ENCODE measurements at regions not wholly inside any gene's neighbourhood (a gene's known extent, or its start where the extent isn't known, plus 50 kb on each side); places are given as distances from the start of the nearest gene placed in this dataset.
"Not testable (repeated sequence)": the region's sequence is repeated elsewhere in the genome, so short reads cannot be mapped to it uniquely, and the experiment has no call there.

- no peak for DNase-seq (ENCODE audit: low read depth in 2 of 2)
These were observed 132.3 kb downstream of the TNFSF18 start for GRCh38 chr1:172918478-172918877.

DNA sequence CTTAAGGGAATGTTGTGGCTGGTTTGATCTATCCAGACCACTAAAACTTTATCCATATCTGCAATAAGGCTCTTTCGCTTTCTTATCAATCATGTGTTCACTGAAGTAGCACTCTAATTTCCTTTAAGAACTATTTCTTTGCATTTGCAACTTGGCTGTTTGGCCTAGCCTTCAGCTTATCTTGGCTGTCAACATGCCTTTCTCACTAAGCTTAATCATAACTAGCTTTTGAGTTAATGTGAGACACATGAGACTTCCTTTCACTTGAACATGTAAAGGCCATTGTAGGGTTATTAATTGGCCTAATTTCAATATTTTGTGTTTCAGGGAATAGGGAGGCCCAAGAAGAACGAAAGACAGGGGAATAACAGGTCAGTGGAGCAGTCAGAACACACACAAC is 124.7 kb downstream of the TNFSF18 start:
- DNase-seq (ENCODE audit: low read depth in 2 of 2): no peak

DNA sequence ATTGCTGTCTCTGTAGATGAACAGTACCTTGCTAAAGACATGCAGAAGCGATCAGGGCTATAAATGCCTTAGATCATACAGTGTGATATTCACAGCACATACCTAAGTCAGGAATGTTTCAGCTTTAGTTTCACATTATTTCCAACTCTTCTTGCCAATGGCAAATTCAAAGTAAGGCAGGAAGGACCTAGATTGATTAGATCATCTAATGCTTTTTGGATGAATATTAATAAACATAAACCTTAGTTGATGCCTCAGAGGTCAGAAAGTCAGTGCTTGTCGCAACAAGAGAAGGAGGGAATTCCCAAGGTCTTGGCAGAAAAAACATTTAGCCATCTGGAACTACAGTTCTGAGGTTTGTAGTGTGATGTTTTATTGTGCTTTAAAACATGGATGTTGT is 122.3 kb downstream of the TNFSF18 start:
- no peak for DNase-seq (ENCODE audit: low read depth in 2 of 2)

GRCh38 chr1:172929006-172929405 is 121.7 kb downstream of the TNFSF18 start:
- no peak for DNase-seq (ENCODE audit: low read depth in 2 of 2)

DNA sequence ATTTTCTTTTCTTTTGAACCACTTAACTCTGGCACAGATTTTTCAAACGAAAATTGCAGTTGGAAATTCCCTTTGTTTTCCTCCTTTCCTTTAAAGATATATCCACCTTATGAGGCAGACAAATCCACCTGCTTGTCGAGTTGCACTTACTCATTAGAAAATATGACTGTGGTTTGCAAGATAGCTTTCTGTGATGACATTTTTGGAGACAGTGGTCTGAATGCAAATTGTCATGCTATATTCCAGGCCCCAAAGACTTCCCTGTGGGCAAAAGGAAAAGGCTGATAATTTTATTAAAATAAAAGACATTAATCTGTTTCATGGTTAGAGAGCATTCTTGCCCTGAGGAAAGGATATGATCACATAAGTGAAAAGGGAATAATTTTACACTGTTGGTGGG is 120.6 kb downstream of the TNFSF18 start:
- DNase-seq (ENCODE audit: low read depth in 2 of 2): no peak

- no peak for DNase-seq (ENCODE audit: low read depth in 2 of 2)
These were observed 119.4 kb downstream of the TNFSF18 start for GRCh38 chr1:172931340-172931739.

DNA sequence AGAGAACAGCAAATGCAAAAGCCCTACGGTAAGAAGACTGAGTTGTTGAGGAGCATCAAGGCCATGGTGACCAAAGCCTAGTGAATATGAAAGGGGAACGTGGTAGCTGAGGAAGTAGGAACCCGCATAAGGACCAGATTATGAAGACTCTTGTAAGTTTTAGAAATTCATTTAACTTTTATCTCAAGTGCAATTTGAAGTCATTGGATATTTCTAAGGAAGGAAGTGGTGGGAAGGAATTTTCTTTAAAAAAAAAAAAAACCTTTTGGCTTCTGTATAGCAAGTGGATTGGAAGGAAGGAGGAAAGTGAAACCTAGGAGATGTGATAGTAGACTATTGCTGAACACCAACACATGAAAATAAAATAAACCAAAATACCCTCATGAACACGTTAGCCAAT is 119.0 kb downstream of the TNFSF18 start:
- no peak for DNase-seq (ENCODE audit: low read depth in 2 of 2)

DNA sequence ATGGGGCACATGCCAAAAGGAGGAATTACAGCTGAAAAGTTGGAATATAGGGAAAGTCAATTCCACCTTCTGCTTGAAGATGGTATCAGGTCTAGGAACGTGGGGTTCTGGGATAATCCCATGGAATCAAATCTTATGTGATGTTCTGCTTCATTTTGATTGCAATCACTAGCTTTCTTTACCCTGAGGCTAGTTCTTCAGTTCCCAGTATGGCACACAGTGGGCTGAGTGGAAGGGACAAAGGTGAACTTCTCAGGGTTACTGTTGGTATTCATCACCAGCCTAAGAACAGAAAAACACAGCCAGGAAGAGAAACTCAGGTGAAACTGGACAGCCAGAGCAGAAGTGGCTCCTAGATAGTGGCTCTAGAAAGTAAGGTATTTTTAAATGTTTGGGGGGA is 117.8 kb downstream of the TNFSF18 start:
- no peak for DNase-seq (ENCODE audit: low read depth in 2 of 2)

- DNase-seq (ENCODE audit: low read depth in 2 of 2): no peak
These were observed 116.4 kb downstream of the TNFSF18 start for GRCh38 chr1:172934417-172934762.

- DNase-seq (ENCODE audit: low read depth in 2 of 2): no peak
These were observed 115.6 kb downstream of the TNFSF18 start for GRCh38 chr1:172935062-172935592.

GRCh38 chr1:172936088-172936645 is 114.6 kb downstream of the TNFSF18 start:
- DNase-seq (ENCODE audit: low read depth in 2 of 2): no peak

DNA sequence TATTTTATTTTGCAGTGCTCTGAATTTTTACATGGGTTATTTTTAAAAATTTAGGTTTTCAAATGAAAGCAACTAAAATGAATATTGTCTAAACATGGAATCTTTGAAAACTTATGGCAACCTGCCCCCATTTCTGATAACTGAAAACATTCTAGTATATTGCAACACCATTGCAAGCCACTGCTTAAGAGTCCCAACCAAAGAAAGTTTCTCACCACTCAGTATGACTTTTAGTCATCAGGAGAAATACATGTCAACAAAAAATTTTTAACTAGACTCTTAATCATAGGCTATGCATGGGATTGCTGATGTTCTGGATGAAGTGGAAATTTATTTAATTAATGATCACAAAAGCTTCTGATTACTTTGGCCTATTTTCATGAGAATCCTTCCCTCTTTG is 112.1 kb downstream of the TNFSF18 start:
- no peak for DNase-seq (ENCODE audit: low read depth in 2 of 2)

GRCh38 chr1:172939475-172939874 is 111.3 kb downstream of the TNFSF18 start:
- DNase-seq (ENCODE audit: low read depth in 2 of 2): no peak

- DNase-seq (ENCODE audit: low read depth in 2 of 2): no peak
These were observed 110.4 kb downstream of the TNFSF18 start for GRCh38 chr1:172940174-172940855.

DNA sequence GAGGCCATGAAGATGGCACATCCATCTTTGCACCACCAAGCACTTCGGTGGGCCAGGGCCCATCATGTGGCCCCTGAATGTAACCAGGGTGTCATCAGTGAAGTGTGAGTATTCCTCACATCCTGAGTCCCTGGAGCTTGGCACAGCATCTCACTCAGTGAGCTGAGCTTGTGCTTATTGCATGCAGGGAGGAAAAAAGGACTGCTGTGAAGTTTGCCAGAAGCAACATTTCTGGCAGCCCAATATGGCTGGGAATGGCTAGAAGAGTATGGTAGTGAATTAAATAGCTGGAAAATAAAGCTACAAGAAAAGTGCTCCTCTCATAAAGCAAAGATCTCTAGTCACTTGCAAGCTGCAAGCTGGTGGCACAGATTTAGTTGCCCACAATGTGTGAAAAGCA is 109.3 kb downstream of the TNFSF18 start:
- no peak for DNase-seq (ENCODE audit: low read depth in 2 of 2)

DNA sequence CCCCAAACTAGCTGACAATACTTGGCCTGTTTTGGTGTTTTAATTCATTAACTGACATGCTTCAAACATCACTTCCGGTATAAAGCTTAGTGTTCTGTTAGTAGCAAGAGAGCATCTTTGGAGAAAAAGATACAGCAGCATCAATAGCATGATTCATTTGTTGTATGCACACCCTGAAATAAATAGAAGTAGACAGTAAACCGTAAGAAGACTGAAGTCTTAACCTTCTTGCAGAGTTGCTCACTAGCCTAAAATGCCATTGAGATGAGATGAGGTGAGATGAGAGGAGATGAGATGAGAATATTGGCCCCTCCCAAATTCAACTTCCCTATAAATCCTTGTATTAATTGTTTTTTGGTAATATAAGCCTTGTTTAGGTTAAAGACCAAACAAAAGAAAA is 108.8 kb downstream of the TNFSF18 start:
- no peak for DNase-seq (ENCODE audit: low read depth in 2 of 2)

DNA sequence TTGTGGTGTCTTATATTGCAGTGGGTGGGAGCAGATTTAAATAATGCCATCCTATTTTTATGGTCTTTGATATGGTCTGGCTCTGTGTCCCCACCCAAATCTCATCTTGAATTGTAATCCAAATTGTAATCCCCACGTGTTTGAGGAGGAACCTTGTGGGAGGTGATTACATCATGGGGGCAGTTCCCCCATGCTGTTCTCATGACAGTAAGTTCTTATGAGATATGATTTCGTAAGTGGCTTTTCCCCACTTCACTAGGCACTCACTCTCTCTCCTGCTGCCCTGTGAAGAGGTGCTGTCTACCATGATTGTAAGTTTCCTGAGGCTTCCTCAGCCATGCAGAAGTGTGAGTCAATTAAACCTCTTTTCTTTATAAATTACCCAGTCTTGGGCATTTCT is 107.6 kb downstream of the TNFSF18 start:
- not testable (repeated sequence) for DNase-seq (ENCODE audit: low read depth in 2 of 2)

GRCh38 chr1:172944931-172945330 is 105.8 kb downstream of the TNFSF18 start:
- no peak for DNase-seq (ENCODE audit: low read depth in 2 of 2)

GRCh38 chr1:172946814-172947507 is 103.8 kb downstream of the TNFSF18 start:
- DNase-seq (ENCODE audit: low read depth in 2 of 2): no peak

- peak; percentile 4 to 5 for DNase-seq (ENCODE audit: low read depth in 2 of 2)
These were observed 102.3 kb downstream of the TNFSF18 start for GRCh38 chr1:172948457-172948856.

DNA sequence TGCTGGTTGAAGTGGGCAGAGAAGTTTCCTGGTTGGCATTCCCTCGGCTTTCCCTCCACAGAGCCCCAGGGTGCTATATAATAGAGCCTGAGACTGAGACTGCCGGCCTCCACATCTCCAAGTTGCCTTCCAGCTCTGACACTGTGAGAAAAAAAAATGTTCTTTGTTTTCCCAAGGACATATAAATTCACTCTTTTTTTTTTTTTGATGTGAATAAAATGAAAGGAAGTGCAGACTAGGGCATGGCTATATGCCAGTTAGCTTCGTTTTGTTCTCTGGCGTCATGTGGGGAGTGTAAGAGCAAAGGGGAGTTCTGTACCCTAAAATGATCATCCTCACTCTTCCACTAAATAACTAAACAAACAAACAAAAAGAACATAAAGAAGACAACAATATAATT is 101.6 kb downstream of the TNFSF18 start:
- DNase-seq (ENCODE audit: low read depth in 2 of 2): no peak

DNA sequence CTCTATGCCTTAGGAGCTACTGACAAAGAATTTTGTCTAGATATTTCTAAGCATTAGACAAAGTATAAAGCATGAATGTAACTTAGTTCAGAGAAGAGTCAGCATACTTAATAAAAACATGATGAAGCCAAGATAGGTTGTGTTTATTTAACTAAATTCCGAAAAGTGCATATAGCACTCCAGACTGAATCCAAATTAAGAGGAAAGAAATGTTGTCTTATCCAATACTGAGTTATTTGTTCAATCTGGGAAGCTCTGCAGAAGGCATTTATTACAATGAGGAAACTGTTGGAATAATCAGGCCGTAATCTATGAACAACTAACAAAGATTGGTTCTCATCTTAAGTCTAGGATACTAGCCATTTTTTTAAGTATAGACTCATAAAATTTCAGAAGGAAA is 100.2 kb downstream of the TNFSF18 start:
- no peak for DNase-seq (ENCODE audit: low read depth in 2 of 2)

GRCh38 chr1:172951730-172952365 is 98.9 kb downstream of the TNFSF18 start:
- DNase-seq (ENCODE audit: low read depth in 2 of 2): no peak

Measured in stimulated activated CD8-positive, alpha-beta memory T cell treated with anti-CD3 and anti-CD28 coated beads, Interleukin-2, amount 100 ng/mL, for 48 hours (primary cell).